HepG2 (cell line): ENCODE measurements at regions not wholly inside any gene's neighbourhood (a gene's known extent, or its start where the extent isn't known, plus 50 kb on each side); places are given as distances from the start of the nearest gene placed in this dataset.

Source experiments
- GZF1 ChIP-seq: sonication (generic); formaldehyde crosslinking; IDR thresholded peaks from 2 replicates; pipeline ENCODE4 v1.5.1; 2020; ENCODE audit warnings: mild to moderate bottlenecking, missing genetic modification reagents
- KAT8 ChIP-seq: IDR thresholded peaks from 2 replicates; pipeline ENCODE4 v1.6.1; 2016; ENCODE audit warnings: missing genetic modification reagents, missing compliant biosample characterization
- MXD4 ChIP-seq: IDR thresholded peaks from 2 replicates; pipeline ENCODE4 v1.6.1; 2016; ENCODE audit warnings: mild to moderate bottlenecking, missing biosample characterization, missing genetic modification reagents
- POLR2A ChIP-seq, 2 experiments: IDR thresholded peaks; 2 replicates each; pipeline ENCODE4 v1.6.1; 2011; ENCODE audit warnings: low read depth in 2 of 2, low read length in 2 of 2, mild to moderate bottlenecking in 1 of 2, moderate library complexity in 1 of 2; ENCODE audit not compliant: insufficient read depth in 1 of 2
- RELA ChIP-seq: sonication (generic); formaldehyde crosslinking; IDR thresholded peaks from 2 replicates; pipeline ENCODE4 v1.4.0; 2020; ENCODE audit warnings: missing genetic modification reagents
- ZNF547 ChIP-seq: sonication (generic); formaldehyde crosslinking; IDR thresholded peaks from 2 replicates; pipeline ENCODE4 v1.5.1; 2020; ENCODE audit warnings: mild to moderate bottlenecking, missing genetic modification reagents
- ZNF749 ChIP-seq: sonication (generic); formaldehyde crosslinking; IDR thresholded peaks from 2 replicates; pipeline ENCODE4 v1.8.0; 2022; ENCODE audit warnings: mild to moderate bottlenecking, missing genetic modification reagents, moderate library complexity, borderline replicate concordance
- TF ChIP-seq, protein P1 (sequence below): sonication (generic); formaldehyde crosslinking; conservative IDR thresholded peaks from 2 replicates; pipeline ENCODE4 v1.8.1; 2023; ENCODE audit warnings: missing genetic modification reagents
- TF ChIP-seq, protein P2 (sequence below): sonication (generic); formaldehyde crosslinking; IDR thresholded peaks from 2 replicates; pipeline ENCODE4 v1.5.0; 2020; ENCODE audit warnings: mild to moderate bottlenecking, missing genetic modification reagents, moderate library complexity

GRCh38 chr3:74916696-74917095 lies 302.2 kb upstream of the CNTN3 start:
- TF ChIP-seq GZF1 (CRISPR knock-in tag) (no peak), ZNF547 (CRISPR knock-in tag) (no peak), POLR2A (IDR thresholded peaks at IDR 0.05; ENCODE audit: insufficient read depth in 1 of 2, low read depth in 2 of 2, low read length in 2 of 2) (no peak), RELA (no peak), MXD4 (CRISPR knock-in tag) (no peak), KAT8 (CRISPR knock-in tag) (no peak), ZNF749 (CRISPR knock-in tag) (no peak)
- TF ChIP-seq, protein P1, sequence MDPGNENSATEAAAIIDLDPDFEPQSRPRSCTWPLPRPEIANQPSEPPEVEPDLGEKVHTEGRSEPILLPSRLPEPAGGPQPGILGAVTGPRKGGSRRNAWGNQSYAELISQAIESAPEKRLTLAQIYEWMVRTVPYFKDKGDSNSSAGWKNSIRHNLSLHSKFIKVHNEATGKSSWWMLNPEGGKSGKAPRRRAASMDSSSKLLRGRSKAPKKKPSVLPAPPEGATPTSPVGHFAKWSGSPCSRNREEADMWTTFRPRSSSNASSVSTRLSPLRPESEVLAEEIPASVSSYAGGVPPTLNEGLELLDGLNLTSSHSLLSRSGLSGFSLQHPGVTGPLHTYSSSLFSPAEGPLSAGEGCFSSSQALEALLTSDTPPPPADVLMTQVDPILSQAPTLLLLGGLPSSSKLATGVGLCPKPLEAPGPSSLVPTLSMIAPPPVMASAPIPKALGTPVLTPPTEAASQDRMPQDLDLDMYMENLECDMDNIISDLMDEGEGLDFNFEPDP (CRISPR knock-in tag): no peak
- TF ChIP-seq, protein P2, sequence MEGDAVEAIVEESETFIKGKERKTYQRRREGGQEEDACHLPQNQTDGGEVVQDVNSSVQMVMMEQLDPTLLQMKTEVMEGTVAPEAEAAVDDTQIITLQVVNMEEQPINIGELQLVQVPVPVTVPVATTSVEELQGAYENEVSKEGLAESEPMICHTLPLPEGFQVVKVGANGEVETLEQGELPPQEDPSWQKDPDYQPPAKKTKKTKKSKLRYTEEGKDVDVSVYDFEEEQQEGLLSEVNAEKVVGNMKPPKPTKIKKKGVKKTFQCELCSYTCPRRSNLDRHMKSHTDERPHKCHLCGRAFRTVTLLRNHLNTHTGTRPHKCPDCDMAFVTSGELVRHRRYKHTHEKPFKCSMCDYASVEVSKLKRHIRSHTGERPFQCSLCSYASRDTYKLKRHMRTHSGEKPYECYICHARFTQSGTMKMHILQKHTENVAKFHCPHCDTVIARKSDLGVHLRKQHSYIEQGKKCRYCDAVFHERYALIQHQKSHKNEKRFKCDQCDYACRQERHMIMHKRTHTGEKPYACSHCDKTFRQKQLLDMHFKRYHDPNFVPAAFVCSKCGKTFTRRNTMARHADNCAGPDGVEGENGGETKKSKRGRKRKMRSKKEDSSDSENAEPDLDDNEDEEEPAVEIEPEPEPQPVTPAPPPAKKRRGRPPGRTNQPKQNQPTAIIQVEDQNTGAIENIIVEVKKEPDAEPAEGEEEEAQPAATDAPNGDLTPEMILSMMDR (CRISPR knock-in tag): no peak
